ENCODE measurements at regions not wholly inside any gene's neighbourhood (a gene's known extent, or its start where the extent isn't known, plus 50 kb on each side); places are given as distances from the start of the nearest gene placed in this dataset.

DNA sequence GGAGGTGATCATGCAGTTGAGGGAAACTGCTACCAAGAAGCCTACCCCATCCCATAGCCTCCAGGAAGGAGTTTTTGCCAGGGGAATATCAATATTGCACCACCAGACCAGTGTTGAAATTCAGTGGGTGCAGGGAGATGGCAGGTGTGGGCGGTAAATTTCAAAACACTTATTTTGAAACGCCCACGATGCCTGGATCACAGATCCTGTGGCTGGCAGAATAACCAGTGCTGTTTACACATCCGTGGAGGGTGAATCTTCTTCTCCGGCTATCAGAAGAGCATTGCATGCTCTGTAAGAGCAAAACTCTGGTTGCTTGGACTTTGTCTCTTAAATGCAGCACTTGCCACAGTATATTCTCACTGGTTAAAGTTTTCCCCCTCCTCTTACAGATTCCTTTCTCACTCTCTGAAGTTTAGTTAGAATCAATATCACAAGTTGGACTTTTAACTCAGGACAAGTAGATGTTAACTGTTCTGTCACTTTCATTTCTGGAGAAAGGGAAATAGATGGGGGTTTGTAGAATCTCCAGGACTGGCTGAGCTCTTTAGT, 70.5 kb upstream of the ZCCHC2 start:
- DNase-seq (no peak), ATAC-seq (no peak)
- H3K27ac ChIP-seq = peak overlapping the region in 1 of 10 donors; percentile 64
- intact Hi-C loops (cut with DNase I) = loop anchor here in 2 of 10 donors (5.0 to 10.0 kb wide), 2 partner anchors 70 to 72 kb away; partner anchors contain the start of gene ZCCHC2 (in 2 of the 2)
- no peaks in the 10 kb centered on the region for H3K27me3 ChIP-seq
- H3K36me3 ChIP-seq = no peaks in the 10 kb centered on the region
- WGBS, 2 donors = 79 to 94% methylated on average over 5 of the region's 5 CpGs
- H3K4me3 ChIP-seq = no peak overlapping the region
- peaks cover 0 to 10% (median 0%) of the 10 kb centered on the region in 11 donors for H3K9me3 ChIP-seq
- H3K4me1 ChIP-seq = peaks cover 0 to 43% (median 14%) of the 10 kb centered on the region in 9 donors
- no peak for TF ChIP-seq CTCF (IDR thresholded peaks at IDR 0.05)

GRCh38 chr18:62453864-62454263, 69.0 kb upstream of the ZCCHC2 start:
- H3K36me3 ChIP-seq = no peaks in the 10 kb centered on the region
- no peak overlapping the region for H3K27ac ChIP-seq
- 94% methylated on average over 3 of the region's 3 CpGs for WGBS, 2 donors
- H3K9me3 ChIP-seq = peaks cover 0 to 10% (median 0%) of the 10 kb centered on the region in 11 donors
- no peak for ATAC-seq
- DNase-seq = no peak
- H3K4me3 ChIP-seq = no peak overlapping the region
- intact Hi-C loops (cut with DNase I) = loop anchor here in 2 of 10 donors (5.0 to 10.0 kb wide), 2 partner anchors 68 to 71 kb away; partner anchors contain the start of gene ZCCHC2 (in 2 of the 2)
- TF ChIP-seq CTCF (IDR thresholded peaks at IDR 0.05) = no peak
- H3K27me3 ChIP-seq = no peaks in the 10 kb centered on the region
- peaks cover 0 to 43% (median 17%) of the 10 kb centered on the region in 9 donors for H3K4me1 ChIP-seq

DNA sequence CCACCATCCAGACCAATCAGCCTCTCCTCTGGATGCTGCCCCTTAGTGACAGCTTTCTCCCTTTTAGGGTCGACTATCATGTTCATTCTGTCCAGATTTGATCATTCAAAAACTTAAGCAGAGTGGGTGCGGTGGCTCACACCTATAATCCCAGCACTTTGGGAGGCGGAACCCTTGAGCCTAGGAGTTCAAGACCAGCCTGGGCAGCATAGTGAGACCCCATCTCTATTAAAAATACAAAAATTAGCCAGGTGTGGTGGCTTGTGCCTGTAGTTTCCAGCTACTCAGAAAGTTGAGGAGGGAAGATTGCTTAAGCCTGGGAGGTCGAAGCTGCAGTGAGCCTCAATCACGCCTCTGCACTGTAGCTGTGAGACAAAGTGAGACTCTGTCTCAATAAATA, 68.3 kb upstream of the ZCCHC2 start:
- 93 to 94% methylated on average over 5 of the region's 5 CpGs for WGBS, 2 donors

GRCh38 chr18:62455222-62455621, 67.6 kb upstream of the ZCCHC2 start:
- no peak for DNase-seq
- no peak for ATAC-seq
- no peak overlapping the region for H3K27ac ChIP-seq
- intact Hi-C loops (cut with DNase I) = loop anchor here in 1 of 10 donors (10.0 kb wide), 1 partner anchor 70 kb away; the partner anchor contains the start of gene ZCCHC2
- no peak for TF ChIP-seq CTCF (IDR thresholded peaks at IDR 0.05)
- WGBS, 2 donors = 58 to 70% methylated on average over 5 of the region's 5 CpGs
- no peaks in the 10 kb centered on the region for H3K36me3 ChIP-seq
- no peak overlapping the region for H3K4me3 ChIP-seq
- H3K9me3 ChIP-seq = no peaks in the 10 kb centered on the region
- no peaks in the 10 kb centered on the region for H3K27me3 ChIP-seq
- peaks cover 0 to 47% (median 21%) of the 10 kb centered on the region in 9 donors for H3K4me1 ChIP-seq

More for the DNA sequence above, 68.3 kb upstream of the ZCCHC2 start:
- no peak for TF ChIP-seq CTCF (IDR thresholded peaks at IDR 0.05)
- Histone ChIP-seq H3K9me3 (peaks cover 0 to 6% (median 0%) of the 10 kb centered on the region in 11 donors), H3K4me3 (no peak overlapping the region), H3K27me3 (no peaks in the 10 kb centered on the region), H3K36me3 (no peaks in the 10 kb centered on the region), H3K4me1 (peaks cover 0 to 47% (median 17%) of the 10 kb centered on the region in 9 donors), H3K27ac (no peak overlapping the region)
- DNase-seq (no peak), ATAC-seq (no peak)
- intact Hi-C loops (cut with DNase I) = loop anchor here in 2 of 10 donors (5.0 to 10.0 kb wide), 2 partner anchors 68 to 70 kb away; partner anchors contain the start of gene ZCCHC2 (in 2 of the 2)

Measured in heart right ventricle (tissue), 16 donors.